B cell (primary cell): ENCODE measurements at regions not wholly inside any gene's neighbourhood (a gene's known extent, or its start where the extent isn't known, plus 50 kb on each side); places are given as distances from the start of the nearest gene placed in this dataset.

Experiments used
- ATAC-seq: fragments of 200-7000 bp; cut with Tn5 transposase; one replicate; pipeline ENCODE4 v1.10.0; 2021; ENCODE audit warnings: low read depth, mild to moderate bottlenecking, moderate number of reproducible peaks, moderate library complexity
- CTCF ChIA-PET: fragments of 350-600 bp; sonication (Branson Sonifier 250); formaldehyde crosslinking; loops from one replicate; lab custom pipeline; 2021; ENCODE audit warnings: antibody characterized with exemption, inconsistent platforms; lab: Charles Lee
- POLR2A ChIA-PET: fragments of 350-600 bp; sonication (Branson Sonifier 250); formaldehyde crosslinking; loops from one replicate; lab custom pipeline; 2021; ENCODE audit warnings: antibody characterized with exemption; lab: Charles Lee
- DNase-seq: peaks from one replicate; pipeline ENCODE4 v3.0.0; 2013
- H2AFZ ChIP-seq: 2 replicates; pipeline ENCODE4 v1.6.1; 2012; ENCODE audit warnings: mild to moderate bottlenecking, low read depth, low read length; ENCODE audit not compliant: insufficient read depth, poor library complexity, severe bottlenecking
- H3K27ac ChIP-seq, 2 donors: 1 replicate in 1 of 2; 2 replicates in 1 of 2; pipeline ENCODE4 v1.5.1; 2012 to 2013; ENCODE audit warnings: low read length in 2 of 2, mild to moderate bottlenecking in 2 of 2, moderate library complexity in 1 of 2
- H3K27me3 ChIP-seq, 4 experiments: fragments of 200-600 bp in 1 of 4; sonication (generic) in 1 of 4; replicated peaks in 1 of 4; 1 replicate in 2 of 4; 2 replicates in 2 of 4; pipeline versions ENCODE4 v1.6.1 to v1.7.0; 2013 to 2016; ENCODE audit warnings: low read length in 3 of 4, mild to moderate bottlenecking in 2 of 4, mixed read lengths in 1 of 4, moderate library complexity in 1 of 4; ENCODE audit not compliant: insufficient read depth in 4 of 4, control insufficient read depth in 3 of 4; ENCODE audit errors: control extremely low read depth in 1 of 4
- H3K36me3 ChIP-seq, 2 experiments: replicated peaks in 1 of 2; 1 replicate in 1 of 2; 2 replicates in 1 of 2; pipeline versions ENCODE4 v1.6.1 to v1.7.1; 2013; ENCODE audit warnings: low read length in 1 of 2; ENCODE audit not compliant: insufficient read depth in 2 of 2, control insufficient read depth in 1 of 2; ENCODE audit errors: control extremely low read depth in 1 of 2, extremely low read depth in 1 of 2
- H3K4me1 ChIP-seq, 2 donors: fragments of 200-600 bp in 1 of 2; sonication (generic) in 1 of 2; 1 replicate in 1 of 2; 2 replicates in 1 of 2; pipeline versions ENCODE4 v1.5.1 to v1.6.1; 2013 to 2017; ENCODE audit warnings: low read length in 2 of 2; ENCODE audit not compliant: control insufficient read depth in 2 of 2, insufficient read depth in 2 of 2
- H3K4me2 ChIP-seq: replicated peaks from 2 replicates; pipeline ENCODE3; 2012; ENCODE audit warnings: mild to moderate bottlenecking, low read depth, low read length; ENCODE audit not compliant: poor library complexity, severe bottlenecking
- H3K4me3 ChIP-seq, 5 experiments: fragments of 200-600 bp in 1 of 5; sonication (generic) in 1 of 5; 1 replicate in 3 of 5; 2 replicates in 2 of 5; pipeline versions ENCODE4 v1.5.1 to v1.7.0; 2011 to 2016; ENCODE audit warnings: low read length in 4 of 5, mild to moderate bottlenecking in 4 of 5, low read depth in 2 of 5, control low read depth in 1 of 5, moderate library complexity in 1 of 5; ENCODE audit not compliant: insufficient read depth in 1 of 5; ENCODE audit errors: control extremely low read depth in 1 of 5, extremely low read depth in 1 of 5
- H3K79me2 ChIP-seq: fragments of 200-600 bp; sonication (generic); one replicate; pipeline ENCODE4 v1.6.0; 2016; ENCODE audit warnings: low read length; ENCODE audit not compliant: control insufficient read depth, insufficient read depth
- H3K9ac ChIP-seq: fragments of 200-600 bp; sonication (generic); 2 replicates; pipeline ENCODE4 v1.6.1; 2017; ENCODE audit warnings: mild to moderate bottlenecking, low read length, moderate library complexity
- H3K9me3 ChIP-seq, 3 donors: one replicate each; pipeline versions ENCODE4 v1.6.1 to v1.7.1; 2013; ENCODE audit warnings: low read length in 2 of 3; ENCODE audit not compliant: control insufficient read depth in 2 of 3, insufficient read depth in 1 of 3; ENCODE audit errors: control extremely low read depth in 1 of 3
- H4K20me1 ChIP-seq: 2 replicates; pipeline ENCODE4 v1.6.0; 2012; ENCODE audit warnings: mild to moderate bottlenecking, low read length; ENCODE audit not compliant: insufficient read depth, control insufficient read depth, poor library complexity, severe bottlenecking
- H3K27ac Mint-ChIP-seq: one replicate; pipeline ENCODE4 v1.8.0; 2021; ENCODE audit warnings: mixed read lengths
- H3K27me3 Mint-ChIP-seq: one replicate; pipeline ENCODE4 v1.8.0; 2021; ENCODE audit warnings: mixed read lengths
- H3K4me1 Mint-ChIP-seq: one replicate; pipeline ENCODE4 v1.8.0; 2021; ENCODE audit warnings: mixed read lengths
- H3K4me3 Mint-ChIP-seq: one replicate; pipeline ENCODE4 v1.8.0; 2021; ENCODE audit warnings: mixed read lengths
- H3K9me3 Mint-ChIP-seq: one replicate; pipeline ENCODE4 v1.8.0; 2022; ENCODE audit warnings: mixed read lengths; ENCODE audit not compliant: insufficient read depth
- CTCF ChIP-seq: fragments of 200-600 bp; IDR thresholded peaks from one replicate; pipeline ENCODE4 v1.8.0; 2022; ENCODE audit warnings: antibody characterized with exemption, mild to moderate bottlenecking
- EZH2 ChIP-seq: IDR thresholded peaks from 2 replicates; pipeline ENCODE4 v1.6.1; 2012; ENCODE audit warnings: borderline replicate concordance, low read depth, mild to moderate bottlenecking, moderate library complexity, low read length; ENCODE audit not compliant: insufficient read depth, poor library complexity, severe bottlenecking
- WGBS: methylation state at CpG from one replicate; pipeline ENCODE4 v1.1.5; 2013; ENCODE audit warnings: missing lambda C conversion rate; ENCODE audit not compliant: insufficient coverage; 5-methylcytosine and 5-hydroxymethylcytosine counted together
- intact Hi-C: fragments of 100-400 bp; cut with micrococcal nuclease; formaldehyde crosslinking; loops from one replicate; pipeline ENCODE4 v1.10.0; 2022

DNA sequence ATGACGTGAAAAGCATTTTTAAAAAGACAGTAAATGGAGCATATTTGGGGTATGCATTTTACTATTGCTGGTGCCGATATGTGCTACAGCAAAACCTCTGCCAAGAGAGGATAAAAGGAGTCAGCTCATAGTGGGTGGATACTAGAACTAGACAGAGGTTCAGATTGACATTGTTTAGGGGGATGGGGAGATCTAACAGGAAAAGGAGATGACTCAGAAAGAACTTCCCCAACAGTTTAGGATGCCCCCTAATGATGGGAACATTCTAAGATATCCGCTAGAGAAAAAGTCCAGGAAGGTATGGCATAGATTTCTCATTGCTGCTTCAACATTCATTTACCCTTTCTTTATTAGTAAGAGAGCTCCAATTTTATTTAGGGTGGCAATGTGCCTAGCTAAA lies 110.5 kb upstream of the CLEC14A start:
- no peak overlapping the region for H3K9ac ChIP-seq
- no peak overlapping the region for H3K4me3 Mint-ChIP-seq
- H3K4me3 ChIP-seq = no peak overlapping the region
- TF ChIP-seq EZH2 (no peak), CTCF (no peak)
- H3K4me2 ChIP-seq = no peak overlapping the region
- no peak overlapping the region for H2AFZ ChIP-seq
- intact Hi-C loops = no loop called here
- H3K27me3 ChIP-seq = no peaks in the 10 kb centered on the region
- POLR2A ChIA-PET = no interaction called here
- no peaks in the 10 kb centered on the region for H3K79me2 ChIP-seq
- H4K20me1 ChIP-seq = no peaks in the 10 kb centered on the region
- H3K27ac Mint-ChIP-seq = no peak overlapping the region
- H3K36me3 ChIP-seq = no peaks in the 10 kb centered on the region
- 91% methylated on average over 1 of the region's 3 CpGs for WGBS
- no peaks in the 10 kb centered on the region for H3K9me3 ChIP-seq
- peaks cover 5% of the 10 kb centered on the region for H3K9me3 Mint-ChIP-seq
- ATAC-seq (no peak), DNase-seq (no peak)
- no peak overlapping the region for H3K27ac ChIP-seq
- CTCF ChIA-PET = no interaction called here
- H3K27me3 Mint-ChIP-seq = no peaks in the 10 kb centered on the region
- no peaks in the 10 kb centered on the region for H3K4me1 Mint-ChIP-seq
- no peaks in the 10 kb centered on the region for H3K4me1 ChIP-seq

GRCh38 chr14:38363217-38363616 lies 107.3 kb upstream of the CLEC14A start:
- WGBS = no CpG with 5 or more reads among the region's 6 CpGs
- H3K4me3 Mint-ChIP-seq = no peak overlapping the region
- H3K4me2 ChIP-seq = no peak overlapping the region
- H3K79me2 ChIP-seq = no peaks in the 10 kb centered on the region
- H2AFZ ChIP-seq = no peak overlapping the region
- no peak overlapping the region for H3K9ac ChIP-seq
- H3K36me3 ChIP-seq = no peaks in the 10 kb centered on the region
- no peaks in the 10 kb centered on the region for H3K27me3 ChIP-seq
- H3K27ac Mint-ChIP-seq = no peak overlapping the region
- H3K9me3 ChIP-seq = peaks cover 0 to 2% (median 0%) of the 10 kb centered on the region in 3 donors
- ATAC-seq (no peak), DNase-seq (no peak)
- TF ChIP-seq CTCF (no peak), EZH2 (no peak)
- no peaks in the 10 kb centered on the region for H3K27me3 Mint-ChIP-seq
- CTCF ChIA-PET = no interaction called here
- POLR2A ChIA-PET = no interaction called here
- no peaks in the 10 kb centered on the region for H3K4me1 Mint-ChIP-seq
- no peaks in the 10 kb centered on the region for H4K20me1 ChIP-seq
- H3K9me3 Mint-ChIP-seq = peaks cover 5% of the 10 kb centered on the region
- intact Hi-C loops = no loop called here
- no peaks in the 10 kb centered on the region for H3K4me1 ChIP-seq
- H3K4me3 ChIP-seq = no peak overlapping the region
- no peak overlapping the region for H3K27ac ChIP-seq
